ENCODE measurements at regions not wholly inside any gene's neighbourhood (a gene's known extent, or its start where the extent isn't known, plus 50 kb on each side); places are given as distances from the start of the nearest gene placed in this dataset.

DNA sequence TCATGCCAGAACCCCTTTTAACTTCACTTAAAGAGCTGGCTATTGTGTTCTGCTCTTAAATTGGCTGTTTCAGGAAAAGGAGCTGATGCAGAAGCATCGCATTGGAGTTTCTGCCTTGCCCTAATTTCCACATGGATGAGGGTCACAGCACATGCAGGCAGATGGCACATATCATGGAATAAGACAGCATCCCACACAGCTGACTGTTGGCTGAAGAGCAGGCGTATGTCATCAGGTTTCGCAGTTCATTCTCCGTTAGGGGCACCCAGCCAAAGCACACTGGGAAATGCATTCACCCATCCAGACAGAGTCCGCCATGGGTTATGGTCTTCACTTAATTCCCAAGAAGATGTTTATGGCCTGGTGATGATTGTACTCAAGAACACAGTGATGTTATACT lies 572.5 kb downstream of the LIG4 start:
- no peak overlapping the region for H2AK5ac ChIP-seq (ENCODE audit: insufficient read length, low read length)
- no peak for DNase-seq
- H4K5ac ChIP-seq (ENCODE audit: insufficient read length, low read depth, low read length) = no peak overlapping the region
- no peak overlapping the region for H2BK15ac ChIP-seq (ENCODE audit: low read depth, low read length)
- H2BK12ac ChIP-seq (ENCODE audit: insufficient read length, low read depth, low read length) = no peak overlapping the region
- H3K79me2 ChIP-seq (ENCODE audit: insufficient read depth, low read length) = no peaks in the 10 kb centered on the region
- H3K4me2 ChIP-seq (ENCODE audit: insufficient read depth, insufficient read length, low read length) = no peak overlapping the region
- TF ChIP-seq, protein P1, sequence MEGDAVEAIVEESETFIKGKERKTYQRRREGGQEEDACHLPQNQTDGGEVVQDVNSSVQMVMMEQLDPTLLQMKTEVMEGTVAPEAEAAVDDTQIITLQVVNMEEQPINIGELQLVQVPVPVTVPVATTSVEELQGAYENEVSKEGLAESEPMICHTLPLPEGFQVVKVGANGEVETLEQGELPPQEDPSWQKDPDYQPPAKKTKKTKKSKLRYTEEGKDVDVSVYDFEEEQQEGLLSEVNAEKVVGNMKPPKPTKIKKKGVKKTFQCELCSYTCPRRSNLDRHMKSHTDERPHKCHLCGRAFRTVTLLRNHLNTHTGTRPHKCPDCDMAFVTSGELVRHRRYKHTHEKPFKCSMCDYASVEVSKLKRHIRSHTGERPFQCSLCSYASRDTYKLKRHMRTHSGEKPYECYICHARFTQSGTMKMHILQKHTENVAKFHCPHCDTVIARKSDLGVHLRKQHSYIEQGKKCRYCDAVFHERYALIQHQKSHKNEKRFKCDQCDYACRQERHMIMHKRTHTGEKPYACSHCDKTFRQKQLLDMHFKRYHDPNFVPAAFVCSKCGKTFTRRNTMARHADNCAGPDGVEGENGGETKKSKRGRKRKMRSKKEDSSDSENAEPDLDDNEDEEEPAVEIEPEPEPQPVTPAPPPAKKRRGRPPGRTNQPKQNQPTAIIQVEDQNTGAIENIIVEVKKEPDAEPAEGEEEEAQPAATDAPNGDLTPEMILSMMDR (conservative IDR thresholded peaks at IDR 0.05) = no peak
- no peak overlapping the region for H3K23ac ChIP-seq (ENCODE audit: insufficient read length, low read depth, low read length)
- no peaks in the 10 kb centered on the region for H3K9me3 Mint-ChIP-seq
- H3T11ph ChIP-seq (ENCODE audit: low read length) = no peak overlapping the region
- H3K27ac ChIP-seq (ENCODE audit: insufficient read length, low read depth, low read length) = no peak overlapping the region
- H3K4me1 Mint-ChIP-seq = no peaks in the 10 kb centered on the region
- no peak overlapping the region for H4K91ac ChIP-seq (ENCODE audit: insufficient read length, low read depth, low read length)
- no peak overlapping the region for H3K4me3 Mint-ChIP-seq
- H2BK5ac ChIP-seq (ENCODE audit: insufficient read length, low read length) = no peak overlapping the region
- no peaks in the 10 kb centered on the region for H3K27me3 ChIP-seq (ENCODE audit: insufficient read depth, low read length)
- no peak overlapping the region for H4K8ac ChIP-seq (replicated peaks; ENCODE audit: insufficient read length, low read depth, low read length)
- no peaks in the 10 kb centered on the region for H3K36me3 Mint-ChIP-seq (ENCODE audit: insufficient read depth in 1 of 3, low read depth in 3 of 3)
- no peak overlapping the region for H2AFZ ChIP-seq (ENCODE audit: low read length)
- H3K4ac ChIP-seq (ENCODE audit: low read depth, low read length) = no peak overlapping the region
- no peaks in the 10 kb centered on the region; the same call in 1 of the 2 replicates for H3K4me1 ChIP-seq (ENCODE audit: insufficient read depth, low read length)
- H3K56ac ChIP-seq (ENCODE audit: insufficient read length, low read depth, low read length) = no peak overlapping the region
- no peak overlapping the region for H2BK20ac ChIP-seq (ENCODE audit: low read depth, low read length, poor library complexity, severe bottlenecking)
- no peak overlapping the region for H3K14ac ChIP-seq (ENCODE audit: insufficient read depth, low read length)
- H3K9me3 ChIP-seq (ENCODE audit: control insufficient read depth, low read depth, low read length) = no peaks in the 10 kb centered on the region
- H3K9ac ChIP-seq (ENCODE audit: extremely low read depth, insufficient read length, low read length) = no peak overlapping the region
- H3K79me1 ChIP-seq (ENCODE audit: insufficient read depth, low read depth, low read length, poor library complexity, severe bottlenecking) = no peaks in the 10 kb centered on the region
- H2BK120ac ChIP-seq (ENCODE audit: low read depth, low read length, poor library complexity, severe bottlenecking) = no peak overlapping the region
- no CpG with 5 or more reads among the region's 5 CpGs for WGBS (ENCODE audit: extremely low coverage, insufficient read length, low lambda C conversion rate)
- H3K27ac Mint-ChIP-seq = no peak overlapping the region
- H4K20me1 ChIP-seq (ENCODE audit: control insufficient read depth, insufficient read depth, insufficient read length) = no peaks in the 10 kb centered on the region
- no peaks in the 10 kb centered on the region for H3K27me3 Mint-ChIP-seq (ENCODE audit: low read depth)
- no peaks in the 10 kb centered on the region for H3K23me2 ChIP-seq (ENCODE audit: insufficient read length, low read depth, low read length, poor library complexity, severe bottlenecking)
- H3K18ac ChIP-seq (ENCODE audit: insufficient read length, low read depth, low read length) = no peak overlapping the region

All from H9 (cell line).